Duodenal mucosa (tissue), 2 donors: ENCODE measurements at regions not wholly inside any gene's neighbourhood (a gene's known extent, or its start where the extent isn't known, plus 50 kb on each side); places are given as distances from the start of the nearest gene placed in this dataset.

ENCODE experiments used
- H3K27ac ChIP-seq: one replicate; pipeline ENCODE4 v1.7.0; 2013; ENCODE audit warnings: low read depth, low read length
- H3K27me3 ChIP-seq, 2 donors: one replicate each; pipeline ENCODE4 v1.7.0; 2013; ENCODE audit warnings: low read length in 2 of 2, control low read depth in 1 of 2; ENCODE audit not compliant: insufficient read depth in 2 of 2, control insufficient read depth in 1 of 2
- H3K36me3 ChIP-seq, 2 donors: one replicate each; pipeline ENCODE4 v1.7.0; 2013; ENCODE audit warnings: low read length in 2 of 2, control low read depth in 1 of 2; ENCODE audit not compliant: insufficient read depth in 2 of 2, control insufficient read depth in 1 of 2
- H3K4me1 ChIP-seq, 2 donors: one replicate each; pipeline ENCODE4 v1.7.0; 2013; ENCODE audit warnings: low read length in 2 of 2, control low read depth in 1 of 2; ENCODE audit not compliant: insufficient read depth in 2 of 2, control insufficient read depth in 1 of 2
- H3K4me3 ChIP-seq, 2 donors: one replicate each; pipeline ENCODE4 v1.7.0; 2013; ENCODE audit warnings: low read length in 2 of 2, low read depth in 1 of 2
- H3K9ac ChIP-seq, 2 donors: one replicate each; pipeline ENCODE4 v1.7.0; 2013; ENCODE audit warnings: low read length in 2 of 2, low read depth in 1 of 2
- H3K9me3 ChIP-seq, 2 donors: one replicate each; pipeline ENCODE4 v1.7.0; 2013; ENCODE audit warnings: low read length in 2 of 2, control low read depth in 1 of 2; ENCODE audit not compliant: control insufficient read depth in 1 of 2

- no peak overlapping the region for H3K27ac ChIP-seq
- H3K4me1 ChIP-seq: no peaks in the 10 kb centered on the region
- peaks cover 0 to 2% of the 10 kb centered on the region in 2 donors for H3K27me3 ChIP-seq
- H3K9me3 ChIP-seq: no peaks in the 10 kb centered on the region
- H3K4me3 ChIP-seq: no peak overlapping the region
- no peak overlapping the region for H3K9ac ChIP-seq
- H3K36me3 ChIP-seq: no peaks in the 10 kb centered on the region
Measured at GRCh38 chr11:121932646-121933185, 183.3 kb downstream of the BLID start.

GRCh38 chr11:121931748-121932352 is 184.2 kb downstream of the BLID start:
- H3K4me3 ChIP-seq: no peak overlapping the region
- H3K27ac ChIP-seq: no peak overlapping the region
- H3K4me1 ChIP-seq: no peaks in the 10 kb centered on the region
- H3K27me3 ChIP-seq: peaks cover 0 to 2% of the 10 kb centered on the region in 2 donors
- no peak overlapping the region for H3K9ac ChIP-seq
- no peaks in the 10 kb centered on the region for H3K9me3 ChIP-seq
- no peaks in the 10 kb centered on the region for H3K36me3 ChIP-seq

GRCh38 chr11:121931121-121931520 is 184.9 kb downstream of the BLID start:
- Histone ChIP-seq H3K9ac (no peak overlapping the region), H3K27ac (no peak overlapping the region), H3K4me1 (no peaks in the 10 kb centered on the region), H3K36me3 (no peaks in the 10 kb centered on the region), H3K4me3 (no peak overlapping the region), H3K9me3 (no peaks in the 10 kb centered on the region), H3K27me3 (peaks cover 0 to 2% of the 10 kb centered on the region in 2 donors)

GRCh38 chr11:121930004-121930965 is 185.7 kb downstream of the BLID start:
- Histone ChIP-seq H3K4me1 (no peaks in the 10 kb centered on the region), H3K27me3 (peaks cover 0 to 2% of the 10 kb centered on the region in 2 donors), H3K36me3 (no peaks in the 10 kb centered on the region), H3K9me3 (no peaks in the 10 kb centered on the region), H3K27ac (no peak overlapping the region), H3K4me3 (peak overlapping the region in 1 of 2 donors; percentile 35), H3K9ac (no peak overlapping the region)

GRCh38 chr11:121929581-121929980 is 186.4 kb downstream of the BLID start:
- Histone ChIP-seq H3K9me3 (no peaks in the 10 kb centered on the region), H3K4me1 (no peaks in the 10 kb centered on the region), H3K27ac (no peak overlapping the region), H3K36me3 (no peaks in the 10 kb centered on the region), H3K4me3 (no peak overlapping the region), H3K27me3 (peaks cover 0 to 2% of the 10 kb centered on the region in 2 donors), H3K9ac (no peak overlapping the region)

GRCh38 chr11:121928597-121929580 is 187.1 kb downstream of the BLID start:
- H3K36me3 ChIP-seq: no peaks in the 10 kb centered on the region
- H3K4me3 ChIP-seq: no peak overlapping the region
- H3K27me3 ChIP-seq: peaks cover 0 to 2% of the 10 kb centered on the region in 2 donors
- no peak overlapping the region for H3K9ac ChIP-seq
- no peak overlapping the region for H3K27ac ChIP-seq
- H3K9me3 ChIP-seq: no peaks in the 10 kb centered on the region
- H3K4me1 ChIP-seq: no peaks in the 10 kb centered on the region

GRCh38 chr11:121927789-121928188 is 188.2 kb downstream of the BLID start:
- no peaks in the 10 kb centered on the region for H3K9me3 ChIP-seq
- H3K9ac ChIP-seq: no peak overlapping the region
- no peaks in the 10 kb centered on the region for H3K36me3 ChIP-seq
- H3K4me1 ChIP-seq: no peaks in the 10 kb centered on the region
- H3K4me3 ChIP-seq: no peak overlapping the region
- no peak overlapping the region for H3K27ac ChIP-seq
- peaks cover 0 to 2% of the 10 kb centered on the region in 2 donors for H3K27me3 ChIP-seq

- no peak overlapping the region for H3K4me3 ChIP-seq
- peaks cover 0 to 2% of the 10 kb centered on the region in 2 donors for H3K27me3 ChIP-seq
- no peaks in the 10 kb centered on the region for H3K9me3 ChIP-seq
- no peak overlapping the region for H3K27ac ChIP-seq
- H3K36me3 ChIP-seq: no peaks in the 10 kb centered on the region
- no peak overlapping the region for H3K9ac ChIP-seq
- no peaks in the 10 kb centered on the region for H3K4me1 ChIP-seq
Measured at GRCh38 chr11:121927097-121927785, 188.8 kb downstream of the BLID start.

GRCh38 chr11:121924191-121924590 is 191.8 kb downstream of the BLID start:
- no peaks in the 10 kb centered on the region for H3K4me1 ChIP-seq
- no peak overlapping the region for H3K9ac ChIP-seq
- no peak overlapping the region for H3K4me3 ChIP-seq
- H3K9me3 ChIP-seq: no peaks in the 10 kb centered on the region
- H3K36me3 ChIP-seq: no peaks in the 10 kb centered on the region
- no peaks in the 10 kb centered on the region for H3K27me3 ChIP-seq
- no peak overlapping the region for H3K27ac ChIP-seq
